ENCODE measurements at regions not wholly inside any gene's neighbourhood (a gene's known extent, or its start where the extent isn't known, plus 50 kb on each side); places are given as distances from the start of the nearest gene placed in this dataset.
"Not testable (repeated sequence)": the region's sequence is repeated elsewhere in the genome, so short reads cannot be mapped to it uniquely, and the experiment has no call there.

GRCh38 chr5:58011301-58011700 is 448.6 kb downstream of the PLK2 start:
- no peak for DNase-seq

- no peak for DNase-seq
Observed at GRCh38 chr5:58009754-58010153, 450.1 kb downstream of the PLK2 start.

GRCh38 chr5:58002323-58002722 is 457.6 kb downstream of the PLK2 start:
- no peak for DNase-seq

- DNase-seq: no peak
Observed at GRCh38 chr5:57993866-57994265, 466.0 kb downstream of the PLK2 start.

- no peak for DNase-seq
Observed at GRCh38 chr5:57989378-57989777, 470.5 kb downstream of the PLK2 start.

GRCh38 chr5:57988813-57989212 is 471.1 kb downstream of the PLK2 start:
- no peak for DNase-seq

- DNase-seq: no peak
Observed at GRCh38 chr5:57987552-57987951, 472.3 kb downstream of the PLK2 start.

- no peak for DNase-seq
Observed at GRCh38 chr5:57986761-57987341, 473.0 kb downstream of the PLK2 start.

GRCh38 chr5:57983426-57983825 is 476.5 kb downstream of the PLK2 start:
- no peak for DNase-seq

- DNase-seq: no peak
Observed at GRCh38 chr5:57979671-57980070, 480.2 kb downstream of the PLK2 start.

- no peak for DNase-seq
Observed at GRCh38 chr5:57976506-57976905, 483.4 kb downstream of the PLK2 start.

- not testable (repeated sequence) for DNase-seq
Observed at GRCh38 chr5:57972099-57972498, 487.8 kb downstream of the PLK2 start.

- no peak for DNase-seq
Observed at GRCh38 chr5:57960569-57960968, 478.0 kb upstream of the ACTBL2 start.

- DNase-seq: no peak
Observed at GRCh38 chr5:57956636-57957035, 474.0 kb upstream of the ACTBL2 start.

- no peak for DNase-seq
Observed at GRCh38 chr5:57955511-57955910, 472.9 kb upstream of the ACTBL2 start.

- no peak for DNase-seq
Observed at GRCh38 chr5:57953792-57954191, 471.2 kb upstream of the ACTBL2 start.

- DNase-seq: no peak
Observed at GRCh38 chr5:57950616-57951228, 468.1 kb upstream of the ACTBL2 start.

- DNase-seq: no peak
Observed at GRCh38 chr5:57948091-57948490, 465.5 kb upstream of the ACTBL2 start.

- no peak for DNase-seq
Observed at GRCh38 chr5:57947181-57947580, 464.6 kb upstream of the ACTBL2 start.

- DNase-seq: no peak
Observed at GRCh38 chr5:57940879-57941278, 458.3 kb upstream of the ACTBL2 start.

- no peak for DNase-seq
Observed at GRCh38 chr5:57940236-57940635, 457.6 kb upstream of the ACTBL2 start.

GRCh38 chr5:57939771-57940170 is 457.2 kb upstream of the ACTBL2 start:
- DNase-seq: no peak

GRCh38 chr5:57939335-57939734 is 456.7 kb upstream of the ACTBL2 start:
- DNase-seq: no peak

GRCh38 chr5:57938174-57938557 is 455.6 kb upstream of the ACTBL2 start:
- DNase-seq: no peak

- DNase-seq: no peak
Observed at GRCh38 chr5:57937501-57938173, 455.0 kb upstream of the ACTBL2 start.

All from CD4-positive, alpha-beta T cell treated with Interleukin-10 for 1 hour (primary cell).